Osteocyte (in vitro differentiated cells): ENCODE measurements at regions not wholly inside any gene's neighbourhood (a gene's known extent, or its start where the extent isn't known, plus 50 kb on each side); places are given as distances from the start of the nearest gene placed in this dataset.

Experiments
- DNase-seq: peaks from one replicate; pipeline ENCODE4 v3.0.0; 2021; ENCODE audit warnings: mixed read lengths; ENCODE audit not compliant: unreplicated experiment; ENCODE audit errors: extremely low spot score
- H3K27ac Mint-ChIP-seq: one replicate; pipeline ENCODE4 v1.8.0; 2021; ENCODE audit warnings: mild to moderate bottlenecking, mixed read lengths; ENCODE audit not compliant: unreplicated experiment
- H3K27me3 Mint-ChIP-seq: one replicate; pipeline ENCODE4 v1.8.0; 2021; ENCODE audit warnings: mixed read lengths; ENCODE audit not compliant: unreplicated experiment
- H3K36me3 Mint-ChIP-seq: one replicate; pipeline ENCODE4 v1.8.0; 2021; ENCODE audit warnings: mixed read lengths; ENCODE audit not compliant: unreplicated experiment
- H3K4me1 Mint-ChIP-seq: one replicate; pipeline ENCODE4 v1.8.0; 2021; ENCODE audit warnings: mixed read lengths; ENCODE audit not compliant: unreplicated experiment
- H3K4me3 Mint-ChIP-seq: one replicate; pipeline ENCODE4 v1.8.0; 2021; ENCODE audit warnings: mild to moderate bottlenecking, moderate library complexity, mixed read lengths; ENCODE audit not compliant: unreplicated experiment
- H3K9me3 Mint-ChIP-seq: one replicate; pipeline ENCODE4 v1.8.0; 2021; ENCODE audit warnings: mixed read lengths; ENCODE audit not compliant: unreplicated experiment
- CTCF ChIP-seq: fragments of 200-600 bp; sonication (generic); IDR thresholded peaks from 2 replicates; pipeline ENCODE4 v1.5.0; 2021; ENCODE audit warnings: antibody characterized with exemption, mild to moderate bottlenecking, moderate library complexity

DNA sequence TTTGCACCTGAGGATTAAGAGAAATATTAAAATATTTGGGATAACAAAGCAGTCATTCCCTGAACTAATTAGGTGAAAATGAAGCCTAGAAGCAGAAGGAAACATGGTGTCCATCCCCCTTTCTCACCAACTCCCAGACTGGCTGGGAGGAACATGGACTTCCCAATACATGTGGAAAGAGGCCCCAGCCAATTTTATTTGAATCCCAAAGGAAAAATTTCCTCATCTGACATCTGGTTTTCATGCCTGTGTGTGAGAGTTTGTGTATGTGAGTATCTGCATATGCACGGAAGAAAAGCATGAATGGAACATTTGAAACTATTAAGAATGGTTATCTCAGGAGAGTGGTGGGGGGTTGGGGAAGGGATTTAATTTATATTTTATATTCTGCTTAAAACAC, 84.3 kb downstream of the COPS8 start:
- no peak for TF ChIP-seq CTCF
- H3K4me1 Mint-ChIP-seq: peaks cover 37% of the 10 kb centered on the region
- no peak overlapping the region for H3K4me3 Mint-ChIP-seq
- H3K27ac Mint-ChIP-seq: peak overlapping the region; percentile 20
- peaks cover 8% of the 10 kb centered on the region for H3K36me3 Mint-ChIP-seq
- no peaks in the 10 kb centered on the region for H3K27me3 Mint-ChIP-seq
- H3K9me3 Mint-ChIP-seq: peaks cover 9% of the 10 kb centered on the region
- DNase-seq: no peak

GRCh38 chr2:237171396-237171795, 85.7 kb downstream of the COPS8 start:
- peaks cover 16% of the 10 kb centered on the region for H3K9me3 Mint-ChIP-seq
- H3K27me3 Mint-ChIP-seq: no peaks in the 10 kb centered on the region
- DNase-seq: no peak
- H3K27ac Mint-ChIP-seq: peak overlapping the region; percentile 89
- peak; percentile 62 for TF ChIP-seq CTCF
- H3K36me3 Mint-ChIP-seq: peaks cover 10% of the 10 kb centered on the region
- peak overlapping the region; percentile 41 for H3K4me3 Mint-ChIP-seq
- peaks cover 35% of the 10 kb centered on the region for H3K4me1 Mint-ChIP-seq

- Mint-ChIP-seq H3K4me3 (peak overlapping the region; percentile 41), H3K27ac (peak overlapping the region; percentile 89), H3K36me3 (peaks cover 10% of the 10 kb centered on the region), H3K27me3 (no peaks in the 10 kb centered on the region), H3K4me1 (peaks cover 37% of the 10 kb centered on the region), H3K9me3 (peaks cover 16% of the 10 kb centered on the region)
- DNase-seq: no peak
- TF ChIP-seq CTCF: no peak
Observed at GRCh38 chr2:237171881-237172280, 86.2 kb downstream of the COPS8 start.

- Mint-ChIP-seq H3K27me3 (no peaks in the 10 kb centered on the region), H3K9me3 (peaks cover 16% of the 10 kb centered on the region), H3K4me1 (peaks cover 54% of the 10 kb centered on the region), H3K27ac (peak overlapping the region; percentile 84), H3K36me3 (peaks cover 10% of the 10 kb centered on the region), H3K4me3 (no peak overlapping the region)
- DNase-seq: no peak
- TF ChIP-seq CTCF: no peak
Observed at GRCh38 chr2:237177052-237177451, 91.4 kb downstream of the COPS8 start.

GRCh38 chr2:237177986-237178385, 92.3 kb downstream of the COPS8 start:
- Mint-ChIP-seq H3K27ac (peak overlapping the region; percentile 84), H3K4me1 (peaks cover 51% of the 10 kb centered on the region), H3K9me3 (peaks cover 16% of the 10 kb centered on the region), H3K27me3 (no peaks in the 10 kb centered on the region), H3K36me3 (peaks cover 10% of the 10 kb centered on the region), H3K4me3 (no peak overlapping the region)
- TF ChIP-seq CTCF: no peak
- DNase-seq: no peak
